A549 (cell line): ENCODE measurements at regions not wholly inside any gene's neighbourhood (a gene's known extent, or its start where the extent isn't known, plus 50 kb on each side); places are given as distances from the start of the nearest gene placed in this dataset.

Experiments used
- ATAC-seq, 2 experiments: fragments of 200-7000 bp in 1 of 2; fragments of >200 bp in 1 of 2; cut with Nextera tagmentation in 1 of 2; cut with Tn5 transposase in 1 of 2; 3 replicates each; pipeline versions ENCODE4 v1.8.0 to v1.9.1; 2018 to 2020; ENCODE audit warnings: mild to moderate bottlenecking in 1 of 2, moderate library complexity in 1 of 2
- CTCF ChIA-PET: fragments of 300-600 bp; sonication (Branson Sonifier 250); formaldehyde crosslinking; extraction: SDS; loops from one replicate; lab custom pipeline; 2021; ENCODE audit warnings: antibody characterized with exemption, inconsistent platforms; lab: Yijun Ruan, JAX
- POLR2A ChIA-PET: fragments of 350-600 bp; formaldehyde crosslinking; extraction: SDS; loops from one replicate; lab custom pipeline; 2021; ENCODE audit warnings: antibody characterized with exemption, inconsistent platforms; lab: Yijun Ruan, JAX
- DNase-seq, 2 experiments: peaks; one replicate each; pipeline versions ENCODE4 v3.0.0 to v3.0.0-alpha.2; 2011 to 2016; ENCODE audit warnings: low read depth in 1 of 2, low spot score in 1 of 2
- FAIRE-seq: peaks from 2 replicates; lab custom pipeline; 2011; peaks lifted over from hg19 to GRCh38; lab: Jason Lieb, UNC
- H3K27ac ChIP-seq, 2 experiments: fragments of >200 bp; sonication (Bioruptor Twin); formaldehyde crosslinking; 3 replicates each; pipeline ENCODE4 v1.5.1; 2016 to 2017
- H3K4me1 ChIP-seq: fragments of >200 bp; sonication (Bioruptor Twin); formaldehyde crosslinking; 3 replicates; pipeline ENCODE4 v1.6.1; 2016
- H3K4me2 ChIP-seq: fragments of >200 bp; sonication (Bioruptor Twin); formaldehyde crosslinking; 3 replicates; pipeline ENCODE4 v1.6.1; 2016
- H3K4me3 ChIP-seq: fragments of >200 bp; sonication (Bioruptor Twin); formaldehyde crosslinking; 3 replicates; pipeline ENCODE4 v1.5.1; 2016
- H3K9me3 ChIP-seq: fragments of >200 bp; sonication (Bioruptor Twin); formaldehyde crosslinking; 3 replicates; pipeline ENCODE4 v1.6.1; 2016
- CEBPB ChIP-seq, 2 experiments: fragments of >200 bp in 1 of 2; sonication (Bioruptor Twin) in 1 of 2; formaldehyde crosslinking in 1 of 2; IDR thresholded peaks; 2 replicates each; pipeline ENCODE4 v1.6.1; 2012 to 2016
- CHD4 ChIP-seq: fragments of 200-600 bp; sonication (generic); IDR thresholded peaks from 2 replicates; pipeline ENCODE4 v1.6.1; 2016; ENCODE audit warnings: antibody characterized with exemption, mild to moderate bottlenecking, borderline replicate concordance
- EHF ChIP-seq: fragments of 250-450 bp; sonication (Bioruptor Pico); IDR thresholded peaks from 2 replicates; pipeline ENCODE4 v1.5.0; 2020; ENCODE audit warnings: mild to moderate bottlenecking
- EP300 ChIP-seq, 2 experiments: fragments of >200 bp; sonication (Bioruptor Twin); formaldehyde crosslinking; IDR thresholded peaks; 2 replicates in 1 of 2; 3 replicates in 1 of 2; pipeline ENCODE4 v1.6.1; 2016 to 2017
- GATA3 ChIP-seq: IDR thresholded peaks from 2 replicates; pipeline ENCODE4 v1.6.1; 2012; ENCODE audit warnings: borderline replicate concordance
- HEYL ChIP-seq: fragments of 250-450 bp; sonication (Bioruptor Pico); IDR thresholded peaks from 2 replicates; pipeline ENCODE4 v1.8.0; 2021; ENCODE audit warnings: mild to moderate bottlenecking, moderate library complexity
- HOXB13 ChIP-seq: fragments of 250-450 bp; sonication (Bioruptor Pico); IDR thresholded peaks from 2 replicates; pipeline ENCODE4 v1.5.0; 2020; ENCODE audit warnings: low read depth, mild to moderate bottlenecking, moderate library complexity
- JUN ChIP-seq, 2 experiments: fragments of >200 bp; sonication (Bioruptor Twin); formaldehyde crosslinking; IDR thresholded peaks; 2 replicates in 1 of 2; 3 replicates in 1 of 2; pipeline ENCODE4 v1.6.1; 2016 to 2017
- KDM5A ChIP-seq: fragments of 200-600 bp; sonication (generic); IDR thresholded peaks from 2 replicates; pipeline ENCODE4 v1.6.1; 2016; ENCODE audit warnings: antibody characterized with exemption, mild to moderate bottlenecking
- MAZ ChIP-seq: fragments of 150-350 bp; IDR thresholded peaks from 2 replicates; pipeline ENCODE4 v1.6.1; 2014; ENCODE audit warnings: antibody characterized with exemption, low read depth, low read length, borderline replicate concordance
- NR3C1 ChIP-seq: fragments of >200 bp; sonication (Bioruptor Twin); formaldehyde crosslinking; IDR thresholded peaks from 3 replicates; pipeline ENCODE4 v1.6.1; 2017
- PHF8 ChIP-seq: fragments of 200-600 bp; sonication (generic); IDR thresholded peaks from 2 replicates; pipeline ENCODE4 v1.6.1; 2016; ENCODE audit warnings: low read depth, mild to moderate bottlenecking, antibody characterized with exemption, moderate library complexity, borderline replicate concordance
- RAD21 ChIP-seq, 2 experiments: fragments of >200 bp in 1 of 2; sonication (Bioruptor Twin) in 1 of 2; formaldehyde crosslinking in 1 of 2; IDR thresholded peaks in 1 of 2; conservative IDR thresholded peaks in 1 of 2; 2 replicates in 1 of 2; 3 replicates in 1 of 2; pipeline ENCODE4 v1.6.1; 2012 to 2018; ENCODE audit warnings: inconsistent platforms in 1 of 2
- RARB ChIP-seq: fragments of 250-450 bp; sonication (Bioruptor Pico); IDR thresholded peaks from 2 replicates; pipeline ENCODE4 v1.8.0; 2021; ENCODE audit warnings: mild to moderate bottlenecking, moderate library complexity
- RCOR1 ChIP-seq: fragments of 150-350 bp; IDR thresholded peaks from 2 replicates; pipeline ENCODE4 v1.6.1; 2014; ENCODE audit warnings: antibody characterized with exemption, low read length, low read depth
- SMC3 ChIP-seq: fragments of >200 bp; sonication (Bioruptor Twin); formaldehyde crosslinking; IDR thresholded peaks from 3 replicates; pipeline ENCODE4 v1.6.1; 2018; ENCODE audit warnings: inconsistent platforms
- TFCP2L1 ChIP-seq: fragments of 250-450 bp; sonication (Bioruptor Pico); IDR thresholded peaks from 2 replicates; pipeline ENCODE4 v1.5.0; 2021; ENCODE audit warnings: mild to moderate bottlenecking
- ZC3H11A ChIP-seq: fragments of 450-650 bp; IDR thresholded peaks from 2 replicates; pipeline ENCODE4 v1.6.1; 2014; ENCODE audit warnings: antibody characterized with exemption, mild to moderate bottlenecking
- ZNF302 ChIP-seq: fragments of 250-450 bp; sonication (Bioruptor Pico); IDR thresholded peaks from 2 replicates; pipeline ENCODE4 v1.9.0; 2021; ENCODE audit warnings: inconsistent platforms, mild to moderate bottlenecking, moderate library complexity
- ZSCAN20 ChIP-seq: fragments of 250-450 bp; sonication (Bioruptor Pico); IDR thresholded peaks from 2 replicates; pipeline ENCODE4 v1.8.0; 2022; ENCODE audit warnings: mild to moderate bottlenecking, moderate library complexity
- WGBS: methylation state at CpG from one replicate; pipeline ENCODE4 v1.1.6; 2017; ENCODE audit errors: missing lambda C conversion rate; 5-methylcytosine and 5-hydroxymethylcytosine counted together
- TF ChIP-seq, protein P1 (sequence below): fragments of 250-450 bp; sonication (Bioruptor Pico); IDR thresholded peaks from 2 replicates; pipeline ENCODE4 v1.5.0; 2021; ENCODE audit warnings: mild to moderate bottlenecking, moderate library complexity, borderline replicate concordance
- TF ChIP-seq, protein P2 (sequence below): IDR thresholded peaks from 2 replicates; pipeline ENCODE4 v1.6.1; 2012; ENCODE audit warnings: low read depth, borderline replicate concordance
- TF ChIP-seq, protein P3 (sequence below): fragments of >200 bp; sonication (Bioruptor Twin); formaldehyde crosslinking; IDR thresholded peaks from 2 replicates; pipeline ENCODE4 v1.6.1; 2016

DNA sequence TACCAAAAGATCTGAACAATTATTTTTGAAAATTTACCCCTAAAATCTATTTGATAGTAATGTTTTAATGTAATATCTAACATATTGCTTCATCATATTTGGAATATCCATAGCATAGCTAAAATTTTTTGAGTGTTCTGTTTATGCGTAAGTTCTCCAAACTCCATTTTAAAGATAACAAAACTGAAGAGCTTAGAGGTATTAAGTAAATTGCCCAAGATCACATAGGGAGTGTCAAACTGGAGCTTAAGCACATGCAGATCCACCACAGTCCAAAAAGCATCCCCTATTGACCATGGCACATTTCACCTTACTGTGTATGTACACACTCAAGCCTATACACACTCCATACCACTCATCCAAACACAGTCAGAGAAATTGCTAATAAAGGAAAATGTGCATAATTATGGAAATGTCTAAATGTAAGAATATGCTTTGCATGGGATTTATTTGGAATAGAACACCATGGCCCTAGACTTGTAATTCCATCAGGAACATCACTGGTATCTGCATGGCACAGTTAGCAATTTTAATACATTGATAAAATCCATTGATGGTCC is 85.2 kb upstream of the TGFBR2 start:
- FAIRE-seq (no peak), ATAC-seq (no peak), DNase-seq (no peak)
- POLR2A ChIA-PET = no interaction called here
- Histone ChIP-seq H3K27ac (no peak overlapping the region), H3K4me3 (no peak overlapping the region), H3K4me1 (peaks cover 19% of the 10 kb centered on the region)
- CTCF ChIA-PET = interaction anchor here (0.6 to 0.9 kb wide), 2 partner anchors 34 to 180 kb away, joined by 3 read pairs; no protein-coding TSS in a partner anchor
- TF ChIP-seq, protein P1, sequence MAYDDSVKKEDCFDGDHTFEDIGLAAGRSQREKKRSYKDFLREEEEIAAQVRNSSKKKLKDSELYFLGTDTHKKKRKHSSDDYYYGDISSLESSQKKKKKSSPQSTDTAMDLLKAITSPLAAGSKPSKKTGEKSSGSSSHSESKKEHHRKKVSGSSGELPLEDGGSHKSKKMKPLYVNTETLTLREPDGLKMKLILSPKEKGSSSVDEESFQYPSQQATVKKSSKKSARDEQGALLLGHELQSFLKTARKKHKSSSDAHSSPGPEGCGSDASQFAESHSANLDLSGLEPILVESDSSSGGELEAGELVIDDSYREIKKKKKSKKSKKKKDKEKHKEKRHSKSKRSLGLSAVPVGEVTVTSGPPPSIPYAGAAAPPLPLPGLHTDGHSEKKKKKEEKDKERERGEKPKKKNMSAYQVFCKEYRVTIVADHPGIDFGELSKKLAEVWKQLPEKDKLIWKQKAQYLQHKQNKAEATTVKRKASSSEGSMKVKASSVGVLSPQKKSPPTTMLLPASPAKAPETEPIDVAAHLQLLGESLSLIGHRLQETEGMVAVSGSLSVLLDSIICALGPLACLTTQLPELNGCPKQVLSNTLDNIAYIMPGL (CRISPR knock-in tag) = no peak
- TF ChIP-seq PHF8 = no peak
- TF ChIP-seq, all 56 proteins: peak for 0
- no peak overlapping the region for H3K4me2 ChIP-seq
- H3K9me3 ChIP-seq = no peaks in the 10 kb centered on the region
- 100% methylated on average over 1 of the region's 1 CpG for WGBS

DNA sequence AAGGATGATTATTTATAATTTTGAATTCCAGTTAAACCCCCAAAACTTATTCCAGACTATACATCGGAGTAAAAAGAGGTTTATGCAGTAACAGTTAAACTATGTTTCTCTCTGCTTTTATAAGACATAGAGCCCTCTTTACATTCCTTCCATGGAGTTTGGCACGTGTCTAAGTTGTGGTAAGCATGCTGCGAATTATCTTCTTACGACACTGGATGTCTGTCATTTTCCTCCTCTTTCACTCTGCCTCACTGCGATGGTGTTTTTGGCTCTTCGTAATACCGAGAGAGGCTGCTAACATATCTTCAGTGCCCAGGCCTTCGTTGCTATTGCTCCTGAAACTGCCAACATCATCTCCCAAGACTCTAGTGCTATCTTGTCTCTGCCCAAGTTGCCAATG is 83.9 kb upstream of the TGFBR2 start:
- WGBS = 91% methylated on average over 8 of the region's 8 CpGs
- Histone ChIP-seq H3K9me3 (no peaks in the 10 kb centered on the region), H3K4me1 (peaks cover 19% of the 10 kb centered on the region), H3K4me3 (no peak overlapping the region), H3K27ac (0 out of 6 replicates have a peak overlapping the region, but pooled peaks of 1 of the 2 experiments have one; percentile 21), H3K4me2 (no peak overlapping the region)
- no peak for DNase-seq
- ATAC-seq = no peak
- CTCF ChIA-PET = no interaction called here
- FAIRE-seq = no peak
- POLR2A ChIA-PET = no interaction called here
- TF ChIP-seq ZC3H11A (no peak), RAD21 (conservative IDR thresholded peaks at IDR 0.05 in 1 of 2, IDR thresholded peaks at IDR 0.05 in 1 of 2) (no peak), CHD4 (no peak), GATA3 (no peak), KDM5A (no peak), EP300 (IDR thresholded peaks at IDR 0.05) (no peak), HEYL (CRISPR knock-in tag) (no peak), HOXB13 (CRISPR knock-in tag) (no peak), NR3C1 (no peak), JUN (IDR thresholded peaks at IDR 0.05) (no peak), ZNF302 (no peak)
- TF ChIP-seq, protein P1 (CRISPR knock-in tag) = no peak

DNA sequence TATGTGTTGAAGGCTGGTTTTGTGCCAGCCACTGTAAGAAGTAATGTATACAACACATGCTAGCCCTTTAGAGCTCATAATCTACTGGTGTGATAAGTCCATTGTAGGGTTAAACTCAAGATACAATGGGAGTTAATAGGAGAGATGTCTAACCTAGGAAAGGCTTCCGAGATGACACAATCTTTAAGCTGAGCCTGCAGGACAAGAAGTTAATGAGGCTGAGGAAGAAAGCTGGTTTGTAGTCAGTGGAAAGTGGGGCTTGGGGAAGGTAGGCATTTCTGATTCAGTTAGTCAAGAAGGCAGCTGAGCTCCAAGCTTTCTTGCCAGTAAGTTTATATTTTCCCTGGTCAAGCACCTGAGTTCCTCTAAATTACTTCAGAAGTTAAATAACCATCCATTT is 83.0 kb upstream of the TGFBR2 start:
- ChIA-PET POLR2A (no interaction called here), CTCF (interaction anchor here (1.0 kb wide), 1 partner anchor 11 kb away, joined by 4 read pairs; no protein-coding TSS in a partner anchor)
- WGBS = 88% methylated on average over 1 of the region's 1 CpG

More for the DNA sequence above, 83.0 kb upstream of the TGFBR2 start:
- Histone ChIP-seq H3K27ac (peak overlapping the region in 1 of 2 experiments; percentile 52; a peak in 2 of 6 replicates), H3K9me3 (no peaks in the 10 kb centered on the region), H3K4me3 (no peak overlapping the region), H3K4me2 (no peak overlapping the region), H3K4me1 (peaks cover 12% of the 10 kb centered on the region)
- TF ChIP-seq ZSCAN20 (CRISPR knock-in tag) = no peak
- TF ChIP-seq TFCP2L1 = no peak
- no peak for TF ChIP-seq CEBPB (IDR thresholded peaks at IDR 0.05)
- no peak for TF ChIP-seq RCOR1
- TF ChIP-seq KDM5A = no peak
- no peak for TF ChIP-seq MAZ
- TF ChIP-seq, protein P2, sequence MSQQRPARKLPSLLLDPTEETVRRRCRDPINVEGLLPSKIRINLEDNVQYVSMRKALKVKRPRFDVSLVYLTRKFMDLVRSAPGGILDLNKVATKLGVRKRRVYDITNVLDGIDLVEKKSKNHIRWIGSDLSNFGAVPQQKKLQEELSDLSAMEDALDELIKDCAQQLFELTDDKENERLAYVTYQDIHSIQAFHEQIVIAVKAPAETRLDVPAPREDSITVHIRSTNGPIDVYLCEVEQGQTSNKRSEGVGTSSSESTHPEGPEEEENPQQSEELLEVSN = no peak
- TF ChIP-seq, protein P3, sequence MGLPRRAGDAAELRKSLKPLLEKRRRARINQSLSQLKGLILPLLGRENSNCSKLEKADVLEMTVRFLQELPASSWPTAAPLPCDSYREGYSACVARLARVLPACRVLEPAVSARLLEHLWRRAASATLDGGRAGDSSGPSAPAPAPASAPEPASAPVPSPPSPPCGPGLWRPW = no peak
- TF ChIP-seq SMC3 = no peak
- TF ChIP-seq EHF (CRISPR knock-in tag) = no peak
- no peak for TF ChIP-seq RARB (CRISPR knock-in tag)
- FAIRE-seq (no peak), ATAC-seq (no peak), DNase-seq (no peak)
